Heart left ventricle (tissue), 16 donors: ENCODE measurements at regions not wholly inside any gene's neighbourhood (a gene's known extent, or its start where the extent isn't known, plus 50 kb on each side); places are given as distances from the start of the nearest gene placed in this dataset.

ENCODE experiments used
- ATAC-seq, 4 donors: fragments of 200-7000 bp; cut with Tn5 transposase; one replicate each; pipeline ENCODE4 v1.9.1; 2020 to 2022; ENCODE audit warnings: moderate library complexity in 4 of 4, mild to moderate bottlenecking in 3 of 4, moderate number of reproducible peaks in 1 of 4
- DNase-seq, 5 donors: peaks; one replicate each; pipeline ENCODE4 v3.0.0-alpha.2; 2020
- H3K27ac ChIP-seq, 12 donors: fragments of 200-600 bp; sonication (generic) in 4 of 12; one replicate each; pipeline versions ENCODE4 v1.5.0 to v1.8.0; 2016 to 2022; ENCODE audit warnings: mild to moderate bottlenecking in 2 of 12
- H3K27me3 ChIP-seq, 9 donors: fragments of 200-600 bp; sonication (generic) in 2 of 9; one replicate each; pipeline versions ENCODE4 v1.5.1 to v1.8.0; 2016 to 2022; ENCODE audit warnings: mild to moderate bottlenecking in 3 of 9
- H3K36me3 ChIP-seq, 9 donors: fragments of 200-600 bp; sonication (generic) in 2 of 9; one replicate each; pipeline versions ENCODE4 v1.5.0 to v1.8.0; 2018 to 2022; ENCODE audit warnings: mild to moderate bottlenecking in 2 of 9
- H3K4me1 ChIP-seq, 12 donors: fragments of 200-600 bp; sonication (generic) in 4 of 12; one replicate each; pipeline versions ENCODE4 v1.5.0 to v1.8.0; 2016 to 2022; ENCODE audit warnings: mild to moderate bottlenecking in 3 of 12
- H3K4me3 ChIP-seq, 12 donors: fragments of 200-600 bp; sonication (generic) in 4 of 12; one replicate each; pipeline versions ENCODE4 v1.5.0 to v1.8.0; 2017 to 2022; ENCODE audit warnings: mild to moderate bottlenecking in 9 of 12, moderate library complexity in 4 of 12
- H3K9me3 ChIP-seq, 12 donors: fragments of 200-600 bp; sonication (generic) in 4 of 12; one replicate each; pipeline versions ENCODE4 v1.5.0 to v1.8.0; 2016 to 2022; ENCODE audit warnings: mild to moderate bottlenecking in 1 of 12
- POLR2A ChIP-seq, 2 donors: fragments of 450-650 bp; IDR thresholded peaks; one replicate each; pipeline ENCODE4 v1.6.1; 2017; ENCODE audit warnings: antibody characterized with exemption in 2 of 2, mild to moderate bottlenecking in 2 of 2, moderate library complexity in 2 of 2
- WGBS, 4 donors: extraction: QIAGEN DNeasy Blood & Tissue Kit in 2 of 4; methylation state at CpG; one replicate each; pipeline versions ENCODE4 v1.1.5 to v1.1.7; 2013 to 2018; 5-methylcytosine and 5-hydroxymethylcytosine counted together
- intact Hi-C, 10 donors: fragments of 100-400 bp; cut with DNase I; formaldehyde crosslinking; loops; one replicate each; pipeline versions ENCODE4 v1.11.1 to v1.14.2; 2022
- TF ChIP-seq, protein P1 (sequence below), 12 donors: fragments of 200-600 bp; sonication (generic) in 4 of 12; IDR thresholded peaks; one replicate each; pipeline versions ENCODE4 v1.5.0 to v1.8.0; 2018 to 2022; ENCODE audit warnings: antibody characterized with exemption in 12 of 12, mild to moderate bottlenecking in 5 of 12
- donor health status: ischemic (EF 13 %, LVEDD 7.1; RV severe dilation, severe dysfunction).
- donor health status: healthy with polysubstance abuse.
- donor health status: DM: no; HTN: yes; CAD: no.
- donor health status: DM: no; HTN: no; CAD: no.
- donor health status: ischemic (EF 25% LVEDD 6.9; RV normal size, moderate dysfunction).
- donor health status: ischemic (EF 25% LVEDD 5.7; RV mildly dilated, moderate dysfunction).
- donor health status: healthy.
- donor health status: DM: yes; HTN: yes; CAD: no.
- donor health status: ischemic (EF 35%, LVEDD 5.7; RV mildly dilated, moderate dysfunction).
- donor health status: nonischemic (EF 11% LVEDD 7.7; RV severe dilation, severe dysfunction).
- donor health status: DM: yes; HTN: yes; CAD: no.
- donor health status: PGD.
- donor health status: ischemic (EF 29% LVEDD 5.4; RV normal size, mild dysfunction).
- donor health status: nonischemic (EF 23%, LVEDD 6.1; RV moderate dilation, normal function).

DNA sequence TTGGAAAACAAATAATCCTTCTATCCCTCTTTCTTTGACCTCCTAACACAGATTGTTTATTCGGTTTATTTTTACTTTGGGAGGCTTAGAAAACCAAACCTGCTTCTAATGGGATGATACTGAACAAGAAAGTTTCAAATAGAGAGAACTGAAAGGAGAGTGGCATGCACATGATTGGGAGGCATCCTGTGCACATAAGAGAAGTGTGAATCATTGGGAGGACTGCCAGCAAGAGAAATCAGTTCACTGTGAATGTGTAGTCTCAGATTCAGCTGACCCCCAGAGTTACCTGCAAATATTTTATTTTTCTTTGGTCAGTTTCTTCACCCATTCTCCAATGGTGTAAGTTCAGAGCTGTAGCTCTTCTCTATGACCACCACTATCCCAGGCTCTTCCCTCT, 1363.2 kb upstream of the ACVR2A start:
- WGBS, 4 donors = 64 to 91% (median 80%) methylated on average over 1 of the region's 1 CpG
- H3K27ac ChIP-seq = no peak overlapping the region

DNA sequence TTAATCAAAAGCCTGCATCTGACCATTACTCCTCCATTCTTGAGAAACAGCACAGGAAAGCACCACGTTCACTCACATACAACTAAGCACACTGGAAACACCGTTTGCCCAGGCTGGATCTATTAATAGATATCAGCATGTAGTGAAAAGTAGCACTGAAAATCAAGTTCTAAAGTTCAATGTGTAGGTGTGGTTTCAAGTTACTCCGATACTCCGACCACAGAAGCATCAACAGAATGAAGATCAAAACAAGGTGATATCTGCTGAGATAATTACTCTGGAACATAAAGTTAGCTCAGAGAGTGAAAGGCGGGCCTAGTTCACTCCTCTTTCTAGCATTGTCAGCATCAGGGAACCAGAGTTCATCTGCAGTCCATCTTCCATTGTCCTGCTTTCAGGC, 1367.4 kb upstream of the ACVR2A start:
- Histone ChIP-seq H3K4me1 (no peaks in the 10 kb centered on the region), H3K4me3 (no peak overlapping the region), H3K9me3 (no peaks in the 10 kb centered on the region), H3K36me3 (no peaks in the 10 kb centered on the region), H3K27ac (no peak overlapping the region), H3K27me3 (no peaks in the 10 kb centered on the region)
- intact Hi-C loops = no loop called here
- DNase-seq = no peak
- TF ChIP-seq POLR2A (IDR thresholded peaks at IDR 0.05) = no peak
- TF ChIP-seq, protein P1, sequence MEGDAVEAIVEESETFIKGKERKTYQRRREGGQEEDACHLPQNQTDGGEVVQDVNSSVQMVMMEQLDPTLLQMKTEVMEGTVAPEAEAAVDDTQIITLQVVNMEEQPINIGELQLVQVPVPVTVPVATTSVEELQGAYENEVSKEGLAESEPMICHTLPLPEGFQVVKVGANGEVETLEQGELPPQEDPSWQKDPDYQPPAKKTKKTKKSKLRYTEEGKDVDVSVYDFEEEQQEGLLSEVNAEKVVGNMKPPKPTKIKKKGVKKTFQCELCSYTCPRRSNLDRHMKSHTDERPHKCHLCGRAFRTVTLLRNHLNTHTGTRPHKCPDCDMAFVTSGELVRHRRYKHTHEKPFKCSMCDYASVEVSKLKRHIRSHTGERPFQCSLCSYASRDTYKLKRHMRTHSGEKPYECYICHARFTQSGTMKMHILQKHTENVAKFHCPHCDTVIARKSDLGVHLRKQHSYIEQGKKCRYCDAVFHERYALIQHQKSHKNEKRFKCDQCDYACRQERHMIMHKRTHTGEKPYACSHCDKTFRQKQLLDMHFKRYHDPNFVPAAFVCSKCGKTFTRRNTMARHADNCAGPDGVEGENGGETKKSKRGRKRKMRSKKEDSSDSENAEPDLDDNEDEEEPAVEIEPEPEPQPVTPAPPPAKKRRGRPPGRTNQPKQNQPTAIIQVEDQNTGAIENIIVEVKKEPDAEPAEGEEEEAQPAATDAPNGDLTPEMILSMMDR (IDR thresholded peaks at IDR 0.05) = no peak
- 42 to 57% (median 49%) methylated on average over 5 of the region's 5 CpGs for WGBS, 4 donors
- no peak for ATAC-seq

More for the DNA sequence above, 1363.2 kb upstream of the ACVR2A start:
- Histone ChIP-seq H3K4me3 (no peak overlapping the region), H3K4me1 (no peaks in the 10 kb centered on the region), H3K9me3 (no peaks in the 10 kb centered on the region), H3K36me3 (no peaks in the 10 kb centered on the region), H3K27me3 (no peaks in the 10 kb centered on the region)
- intact Hi-C loops = no loop called here
- TF ChIP-seq POLR2A (IDR thresholded peaks at IDR 0.05) = no peak
- TF ChIP-seq, protein P1 (IDR thresholded peaks at IDR 0.05) = no peak
- DNase-seq (no peak), ATAC-seq (no peak)

DNA sequence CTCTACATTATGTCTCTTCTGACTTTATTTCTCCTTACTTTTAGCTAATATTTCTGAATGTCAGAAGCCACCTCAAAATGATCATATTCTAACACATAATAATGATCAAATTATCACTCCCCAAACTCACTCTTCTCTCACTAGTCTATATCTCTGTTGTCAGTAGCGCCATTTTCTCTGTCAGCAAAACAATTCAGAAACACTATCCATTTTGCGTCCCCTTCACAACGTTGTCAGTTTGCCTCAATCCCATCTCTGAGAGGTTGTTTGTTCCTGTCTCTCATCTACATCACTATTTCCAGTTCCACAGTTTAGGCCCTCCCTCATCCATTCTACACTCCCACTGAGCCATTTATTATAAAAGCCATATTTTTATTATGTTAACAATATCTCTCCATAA, 1376.3 kb upstream of the ACVR2A start:
- intact Hi-C loops = no loop called here
- H3K27me3 ChIP-seq = no peaks in the 10 kb centered on the region
- no peak overlapping the region for H3K4me3 ChIP-seq
- peaks cover 0 to 4% (median 0%) of the 10 kb centered on the region in 12 donors for H3K9me3 ChIP-seq
- DNase-seq = no peak
- no peaks in the 10 kb centered on the region for H3K4me1 ChIP-seq
- no peak for TF ChIP-seq POLR2A (IDR thresholded peaks at IDR 0.05)
- TF ChIP-seq, protein P1 (IDR thresholded peaks at IDR 0.05) = no peak
- no peak overlapping the region for H3K27ac ChIP-seq
- no peak for ATAC-seq
- WGBS, 4 donors = 82 to 88% (median 84%) methylated on average over 3 of the region's 3 CpGs
- H3K36me3 ChIP-seq = no peaks in the 10 kb centered on the region

DNA sequence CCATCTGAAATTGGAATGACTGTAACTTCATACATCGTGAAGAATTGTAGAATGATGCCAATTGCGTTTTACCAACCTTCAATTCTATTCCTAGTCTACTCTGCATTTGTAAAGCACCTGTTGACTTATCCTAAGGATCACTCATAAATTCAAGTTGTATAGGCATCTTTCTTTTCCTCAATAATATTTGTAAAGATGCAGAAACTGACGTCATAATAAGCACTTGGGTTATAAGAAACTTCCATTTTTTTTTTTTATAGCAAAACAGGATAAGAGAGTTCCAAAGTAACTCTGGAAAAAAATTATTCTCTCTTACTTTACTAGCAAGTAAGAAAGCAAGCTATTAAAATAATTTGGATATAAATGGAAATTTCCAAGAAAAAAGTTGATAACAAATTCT, 1377.4 kb upstream of the ACVR2A start:
- Histone ChIP-seq H3K4me1 (no peaks in the 10 kb centered on the region), H3K27me3 (no peaks in the 10 kb centered on the region), H3K9me3 (peaks cover 0 to 12% (median 0%) of the 10 kb centered on the region in 12 donors), H3K27ac (no peak overlapping the region), H3K4me3 (no peak overlapping the region), H3K36me3 (no peaks in the 10 kb centered on the region)
- WGBS, 4 donors = 75 to 79% (median 78%) methylated on average over 3 of the region's 3 CpGs
- intact Hi-C loops = no loop called here
- no peak for DNase-seq
- no peak for ATAC-seq
- TF ChIP-seq POLR2A (IDR thresholded peaks at IDR 0.05) = no peak
- TF ChIP-seq, protein P1 (IDR thresholded peaks at IDR 0.05) = no peak
